GM19397 (cell line): ENCODE measurements at regions not wholly inside any gene's neighbourhood (a gene's known extent, or its start where the extent isn't known, plus 50 kb on each side); places are given as distances from the start of the nearest gene placed in this dataset.
"Not testable (repeated sequence)": the region's sequence is repeated elsewhere in the genome, so short reads cannot be mapped to it uniquely, and the experiment has no call there.

Experiments
- ATAC-seq: cut with Tn5 transposase; IDR thresholded peaks from one replicate; pipeline ENCODE4 v1.9.1; 2021; ENCODE audit warnings: mild to moderate bottlenecking, moderate library complexity; ENCODE audit not compliant: unreplicated experiment

GRCh38 chr4:114236171-114236769 lies 256.8 kb upstream of the ARSJ start:
- ATAC-seq, result no peak

DNA sequence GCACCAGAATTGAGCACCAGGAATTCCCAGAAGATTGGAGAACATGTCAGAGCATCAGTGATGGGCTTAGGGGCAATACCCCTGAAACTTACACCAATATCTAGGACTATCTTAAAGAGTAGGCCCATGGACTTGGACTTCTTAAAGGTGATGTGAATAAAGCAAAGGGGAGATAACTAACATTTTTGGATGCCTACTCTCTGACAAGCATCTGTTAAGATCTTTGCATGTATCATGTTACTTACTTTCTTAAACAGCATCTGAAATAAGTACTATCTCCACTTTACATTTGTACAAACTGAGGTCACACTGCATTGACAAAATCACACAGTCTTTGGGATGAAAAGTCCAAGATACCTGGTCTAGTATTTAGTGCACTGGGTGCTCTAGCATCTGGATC lies 258.6 kb upstream of the ARSJ start:
- ATAC-seq, result no peak

DNA sequence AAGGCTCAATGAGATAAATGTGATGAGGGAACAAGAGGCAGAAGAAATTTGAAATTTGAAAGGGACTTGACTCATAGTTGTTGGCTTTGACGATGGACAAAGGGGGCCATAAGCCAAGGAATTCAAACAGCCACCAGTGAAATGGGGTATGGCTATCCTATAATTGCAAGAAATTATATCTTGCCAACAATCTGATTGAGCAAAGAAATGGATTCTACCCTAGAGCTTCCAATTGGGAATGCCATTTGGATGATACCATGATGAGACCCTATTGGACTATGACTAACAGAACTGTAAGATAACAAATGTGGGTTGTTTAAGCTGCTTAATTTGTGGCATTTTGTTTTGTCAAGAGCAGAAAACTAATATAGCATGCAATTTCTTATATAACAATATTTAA lies 270.1 kb upstream of the ARSJ start:
- no peak for ATAC-seq

DNA sequence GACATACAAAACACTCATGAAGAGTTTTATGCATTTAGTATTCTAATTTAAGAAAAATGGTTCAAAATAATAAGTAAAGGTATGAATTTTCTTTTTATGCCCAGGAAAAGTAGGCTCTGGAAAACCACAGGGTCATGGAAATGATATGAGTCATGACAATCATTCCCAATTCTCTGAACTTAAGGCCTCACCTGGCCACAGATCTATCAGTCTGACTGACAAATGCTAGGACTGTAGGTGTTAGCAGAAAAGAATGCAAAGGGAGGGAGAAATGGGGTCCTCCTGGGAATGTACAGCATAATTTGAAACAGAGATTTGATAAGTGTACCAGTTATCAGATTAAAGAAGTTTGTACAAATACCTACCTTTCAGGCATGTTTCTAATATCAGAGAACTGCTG lies 270.5 kb upstream of the ARSJ start:
- ATAC-seq, result no peak

- ATAC-seq, result no peak
These were observed 271.0 kb upstream of the ARSJ start for GRCh38 chr4:114250439-114250891.

DNA sequence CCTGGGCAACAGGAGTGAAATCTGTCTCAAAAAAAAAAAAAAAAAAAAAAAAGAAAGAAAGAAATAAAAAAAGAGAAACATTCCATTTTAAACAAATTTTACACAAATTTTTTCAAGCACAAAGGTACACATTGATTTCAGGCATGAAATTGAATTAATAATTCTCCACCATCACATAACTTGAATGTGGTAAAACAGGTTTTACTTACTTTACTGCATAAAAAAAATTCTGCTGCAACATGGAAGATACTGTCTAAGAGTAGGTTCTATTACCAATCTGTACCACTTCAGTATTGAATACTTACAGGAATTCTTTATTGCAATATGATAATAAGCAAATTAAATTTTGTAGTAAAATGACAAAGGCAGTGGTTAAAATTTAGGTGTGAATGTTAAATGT lies 271.6 kb upstream of the ARSJ start:
- no peak for ATAC-seq

DNA sequence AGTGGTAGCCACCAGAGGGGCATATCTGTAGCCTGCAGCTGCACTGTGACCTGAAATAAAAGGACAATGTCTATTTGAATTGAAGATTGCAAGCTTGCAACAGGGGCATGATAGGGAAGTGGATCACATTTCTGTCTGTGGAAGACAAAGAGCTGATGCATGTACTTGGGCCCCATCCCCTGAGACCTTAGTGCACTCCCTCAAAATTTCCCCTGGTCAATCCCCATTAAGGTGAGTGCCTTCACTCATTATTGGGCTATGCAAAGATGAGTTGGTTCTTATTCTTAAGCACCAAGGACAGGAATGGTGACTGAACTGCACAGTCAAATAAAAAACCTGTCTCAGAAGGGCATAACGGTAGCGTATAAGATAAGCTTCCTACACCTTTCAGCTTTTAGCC lies 273.1 kb upstream of the ARSJ start:
- no peak for ATAC-seq

DNA sequence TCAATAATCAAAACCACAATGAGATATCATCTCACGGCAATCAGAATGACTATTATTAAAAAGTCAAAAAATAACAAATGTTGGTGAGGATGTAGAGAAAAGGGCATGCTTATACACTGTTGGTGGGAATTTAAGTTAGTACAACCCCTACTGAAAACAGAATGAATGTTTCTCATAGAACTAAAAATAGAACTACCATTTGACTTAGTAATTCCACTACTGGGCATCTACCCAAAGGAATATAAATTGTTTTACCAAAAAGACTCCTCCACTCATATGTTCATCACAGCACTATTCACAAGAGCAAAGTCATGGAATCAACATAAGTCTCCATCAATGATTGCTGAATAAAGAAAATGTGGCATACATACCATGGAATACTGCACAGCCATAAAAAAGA lies 278.1 kb upstream of the ARSJ start:
- no peak for ATAC-seq

- ATAC-seq, result not testable (repeated sequence)
These were observed 283.0 kb upstream of the ARSJ start for GRCh38 chr4:114262421-114262820.

DNA sequence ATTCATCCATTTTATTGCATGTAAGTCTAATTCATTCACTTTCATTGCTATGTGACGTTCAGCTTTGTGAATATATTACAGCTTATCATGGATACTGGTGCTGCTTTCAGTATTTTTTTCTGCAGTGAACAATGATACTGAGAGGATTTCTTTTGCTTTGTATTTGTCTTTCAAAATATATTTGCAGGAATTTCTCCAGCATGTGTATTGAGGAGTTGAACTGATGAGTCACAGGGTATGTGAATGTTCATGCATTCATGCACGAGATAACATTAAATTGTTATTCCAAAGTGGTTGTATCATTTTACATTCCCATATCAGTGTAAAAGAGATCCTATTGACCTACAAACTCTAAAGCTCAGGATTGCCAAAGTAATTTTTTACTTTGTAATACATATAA lies 283.8 kb upstream of the ARSJ start:
- no peak for ATAC-seq

DNA sequence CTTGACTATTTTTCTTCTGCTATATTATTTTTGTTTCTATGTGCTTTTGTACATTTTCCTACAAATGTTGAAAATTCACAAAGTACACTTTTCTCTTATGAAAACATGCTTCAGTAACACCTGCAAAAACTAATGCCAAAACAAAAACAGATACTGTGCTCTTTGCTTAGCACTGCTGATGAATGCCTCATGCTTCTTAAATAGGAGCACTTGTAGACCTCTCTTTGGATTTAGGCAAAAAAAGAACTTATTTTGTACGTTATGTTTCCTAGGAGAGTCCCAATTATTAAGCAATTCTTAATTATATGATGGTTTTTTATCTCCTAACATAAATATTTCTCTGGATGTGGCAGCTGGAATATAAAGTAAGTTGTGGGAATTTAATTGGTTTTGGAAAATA lies 285.0 kb upstream of the ARSJ start:
- ATAC-seq, result no peak

GRCh38 chr4:114264877-114265291 lies 285.4 kb upstream of the ARSJ start:
- ATAC-seq, result no peak

DNA sequence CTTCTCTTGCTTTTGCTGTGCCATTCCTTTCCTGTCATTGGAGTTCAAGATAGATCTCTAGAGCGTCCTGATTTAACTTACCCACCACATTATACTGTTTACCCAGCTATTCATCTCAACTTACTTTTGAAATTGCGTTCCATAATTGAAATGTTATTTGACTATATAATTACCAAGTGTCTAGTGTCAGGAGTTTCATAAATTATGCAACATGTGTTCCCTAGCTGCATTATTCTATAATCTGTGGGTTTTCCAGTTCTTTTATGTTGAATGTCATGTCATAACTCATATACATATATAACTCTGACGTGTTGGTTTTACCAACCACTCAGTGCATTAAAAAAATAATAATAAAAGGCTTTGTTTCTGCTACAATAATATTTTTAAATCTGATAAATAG lies 285.9 kb upstream of the ARSJ start:
- no peak for ATAC-seq

GRCh38 chr4:114267976-114268375 lies 288.5 kb upstream of the ARSJ start:
- no peak for ATAC-seq

DNA sequence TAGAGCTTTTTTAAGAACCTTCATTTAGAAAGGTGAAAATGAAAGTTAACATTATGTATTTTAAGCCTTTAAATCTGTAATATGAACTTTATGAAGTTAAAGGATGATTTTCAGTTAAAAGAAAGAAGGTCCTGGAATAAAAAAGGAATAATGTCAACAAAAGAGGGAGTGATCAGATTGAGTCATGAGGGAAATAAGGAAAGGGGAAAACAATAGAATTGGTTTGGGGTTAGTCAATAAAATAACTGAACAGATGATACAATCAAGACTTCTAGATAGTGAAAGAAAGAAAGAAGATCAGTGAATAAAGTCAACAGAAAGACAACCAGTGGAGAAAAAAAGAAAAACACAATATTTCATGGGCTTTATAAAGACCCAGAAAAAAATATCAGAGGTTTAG lies 291.6 kb upstream of the ARSJ start:
- no peak for ATAC-seq

DNA sequence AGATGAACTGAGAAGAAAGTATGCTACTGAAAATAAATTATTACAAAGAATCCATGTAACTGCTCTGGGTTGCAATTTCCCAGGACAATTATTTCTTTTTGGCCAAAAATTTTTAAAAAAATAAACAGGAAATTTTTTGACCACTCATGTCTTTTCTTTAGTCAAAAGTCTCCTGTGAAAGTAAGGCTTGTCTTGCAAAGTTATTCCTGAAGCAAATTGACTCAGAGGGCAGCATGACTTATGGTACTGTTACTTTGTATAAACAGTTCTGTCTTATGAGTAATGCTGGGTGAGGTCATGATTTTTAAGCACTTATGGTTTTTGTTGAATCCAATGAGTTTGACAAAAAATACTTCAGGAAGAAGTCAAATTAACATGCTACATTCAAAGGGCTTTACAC lies 292.8 kb upstream of the ARSJ start:
- no peak for ATAC-seq

DNA sequence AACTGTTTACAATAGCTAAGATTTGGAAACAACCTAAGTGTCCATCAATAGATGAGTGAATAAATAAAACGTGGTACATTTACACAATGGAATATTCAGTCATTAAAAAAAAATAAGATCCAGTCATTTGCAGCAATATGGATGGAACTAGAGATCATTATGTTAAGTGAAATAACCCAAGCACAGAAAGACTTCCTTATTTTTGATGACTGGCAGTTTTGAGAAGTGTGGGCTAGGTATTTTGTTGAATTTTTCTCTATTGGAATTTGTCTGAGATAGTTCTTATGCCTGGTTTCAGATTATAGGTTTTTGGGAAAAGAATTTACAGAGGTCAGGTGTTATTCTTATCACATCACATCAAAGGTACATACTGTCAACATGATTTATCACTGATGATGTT lies 293.8 kb upstream of the ARSJ start:
- no peak for ATAC-seq

DNA sequence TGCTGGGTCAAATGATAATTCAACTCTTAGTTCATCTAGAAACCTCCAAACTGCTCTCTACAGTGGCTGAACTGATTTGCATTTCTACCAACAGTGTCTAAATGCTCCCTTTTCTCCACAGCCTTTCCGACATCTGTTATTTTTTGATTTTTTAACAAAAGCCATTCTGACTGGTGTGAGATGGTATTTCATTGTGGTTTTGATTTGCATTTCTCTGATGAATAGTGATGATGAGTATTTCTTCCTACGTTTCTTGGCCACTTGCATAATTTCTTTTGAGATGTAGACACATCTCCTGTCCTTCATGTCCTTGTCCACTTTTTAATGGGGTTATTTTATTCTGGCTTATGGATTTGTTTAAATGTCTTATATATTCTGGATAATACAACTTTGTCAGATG lies 298.2 kb upstream of the ARSJ start:
- ATAC-seq, result no peak

DNA sequence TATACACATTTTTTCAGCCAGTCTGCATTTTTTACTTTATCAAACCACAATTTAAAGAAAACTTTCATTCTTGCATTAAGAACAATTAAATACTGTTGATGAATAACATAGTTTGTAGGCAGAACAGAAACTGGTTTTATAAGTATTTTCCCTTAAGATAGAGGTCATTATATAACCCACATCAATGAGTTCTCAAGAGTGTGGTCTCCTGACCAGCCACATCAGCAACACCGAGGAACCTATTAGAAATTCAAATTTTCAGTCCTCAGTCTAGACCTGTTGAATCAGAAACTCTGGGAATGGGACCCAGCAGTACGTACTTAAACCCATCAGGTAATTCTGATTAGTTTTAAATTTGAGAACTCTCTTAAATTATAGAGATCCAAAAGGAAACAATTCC lies 299.6 kb upstream of the ARSJ start:
- no peak for ATAC-seq

DNA sequence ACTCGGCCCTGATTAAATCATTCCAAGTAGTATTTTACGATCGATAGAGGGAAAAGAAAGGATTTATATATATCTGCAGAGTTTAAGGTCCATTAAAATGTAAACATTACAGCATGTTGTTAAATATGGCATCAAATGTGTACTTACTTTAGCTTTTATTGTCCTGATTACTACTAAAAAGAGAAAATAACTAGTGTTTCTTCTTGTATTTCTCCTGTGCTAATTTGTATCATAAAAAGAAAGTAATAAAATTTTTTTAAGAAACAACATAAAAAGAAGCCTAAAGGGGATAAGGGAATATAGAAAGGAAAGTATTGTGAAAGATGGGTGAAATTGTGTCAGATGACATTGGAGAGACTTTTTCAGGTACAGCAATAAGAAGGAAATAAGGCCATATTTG lies 300.3 kb upstream of the ARSJ start:
- no peak for ATAC-seq

- ATAC-seq, result no peak
These were observed 301.2 kb upstream of the ARSJ start for GRCh38 chr4:114280645-114281044.

GRCh38 chr4:114281164-114281960 lies 301.9 kb upstream of the ARSJ start:
- no peak for ATAC-seq

DNA sequence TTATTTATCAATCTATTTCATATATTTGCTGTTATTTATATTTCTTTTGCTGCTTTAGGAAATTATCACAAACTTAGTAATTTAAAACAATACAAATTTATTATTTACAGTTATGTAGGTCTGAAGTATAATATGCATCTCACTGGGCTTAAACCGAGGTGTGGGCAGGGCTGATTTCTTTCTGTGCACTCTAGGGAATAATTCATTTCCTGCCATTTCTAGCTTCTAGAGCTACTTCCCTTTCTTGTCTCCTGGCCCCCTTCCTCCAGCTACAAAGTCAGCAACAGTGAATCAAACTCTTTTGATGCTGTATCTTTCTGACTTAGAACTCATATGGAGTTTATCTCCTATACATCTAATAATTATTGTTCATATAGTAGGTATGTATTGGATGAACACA lies 303.5 kb upstream of the ARSJ start:
- no peak for ATAC-seq
